ENCODE measurements at regions not wholly inside any gene's neighbourhood (a gene's known extent, or its start where the extent isn't known, plus 50 kb on each side); places are given as distances from the start of the nearest gene placed in this dataset.

- TF ChIP-seq CTCF (IDR thresholded peaks at IDR 0.05) (no peak), POLR2A (IDR thresholded peaks at IDR 0.05) (no peak)
These were observed 579.3 kb upstream of the GRM7 start for GRCh38 chr3:6281662-6282061.
